ENCODE measurements at regions not wholly inside any gene's neighbourhood (a gene's known extent, or its start where the extent isn't known, plus 50 kb on each side); places are given as distances from the start of the nearest gene placed in this dataset.

DNA sequence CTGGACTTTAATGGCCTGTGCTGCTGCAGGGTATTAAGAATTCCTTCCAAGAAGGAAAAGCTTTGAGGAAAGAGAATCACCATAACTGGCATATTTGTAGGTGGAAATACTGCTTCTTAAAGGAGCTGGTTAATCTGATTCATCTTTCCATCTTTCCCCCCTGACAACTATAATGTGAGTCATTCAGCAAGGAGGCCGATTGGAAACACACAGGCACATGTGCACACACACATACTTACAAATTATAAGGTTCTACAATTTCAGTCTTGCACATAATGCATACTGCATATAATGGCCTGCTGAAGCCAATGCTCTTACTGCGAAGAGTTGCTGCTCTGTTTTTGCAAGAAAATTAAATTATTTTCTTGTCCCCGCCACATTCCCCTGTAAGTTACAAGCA lies 78.8 kb upstream of the TPP2 start:
- H3K4me1 Mint-ChIP-seq (ENCODE audit: unreplicated experiment): no peaks in the 10 kb centered on the region
- TF ChIP-seq, protein P1, sequence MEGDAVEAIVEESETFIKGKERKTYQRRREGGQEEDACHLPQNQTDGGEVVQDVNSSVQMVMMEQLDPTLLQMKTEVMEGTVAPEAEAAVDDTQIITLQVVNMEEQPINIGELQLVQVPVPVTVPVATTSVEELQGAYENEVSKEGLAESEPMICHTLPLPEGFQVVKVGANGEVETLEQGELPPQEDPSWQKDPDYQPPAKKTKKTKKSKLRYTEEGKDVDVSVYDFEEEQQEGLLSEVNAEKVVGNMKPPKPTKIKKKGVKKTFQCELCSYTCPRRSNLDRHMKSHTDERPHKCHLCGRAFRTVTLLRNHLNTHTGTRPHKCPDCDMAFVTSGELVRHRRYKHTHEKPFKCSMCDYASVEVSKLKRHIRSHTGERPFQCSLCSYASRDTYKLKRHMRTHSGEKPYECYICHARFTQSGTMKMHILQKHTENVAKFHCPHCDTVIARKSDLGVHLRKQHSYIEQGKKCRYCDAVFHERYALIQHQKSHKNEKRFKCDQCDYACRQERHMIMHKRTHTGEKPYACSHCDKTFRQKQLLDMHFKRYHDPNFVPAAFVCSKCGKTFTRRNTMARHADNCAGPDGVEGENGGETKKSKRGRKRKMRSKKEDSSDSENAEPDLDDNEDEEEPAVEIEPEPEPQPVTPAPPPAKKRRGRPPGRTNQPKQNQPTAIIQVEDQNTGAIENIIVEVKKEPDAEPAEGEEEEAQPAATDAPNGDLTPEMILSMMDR (IDR thresholded peaks at IDR 0.05): no peak
- no peak overlapping the region for H3K27ac Mint-ChIP-seq (ENCODE audit: unreplicated experiment)
- no peaks in the 10 kb centered on the region for H3K9me3 Mint-ChIP-seq (ENCODE audit: unreplicated experiment)
- H3K27me3 Mint-ChIP-seq (ENCODE audit: unreplicated experiment): peaks cover 25% of the 10 kb centered on the region
- no peak overlapping the region for H3K4me3 Mint-ChIP-seq (ENCODE audit: unreplicated experiment)
- H3K36me3 Mint-ChIP-seq (ENCODE audit: unreplicated experiment): no peaks in the 10 kb centered on the region
- DNase-seq (ENCODE audit: extremely low spot score, unreplicated experiment): no peak

DNA sequence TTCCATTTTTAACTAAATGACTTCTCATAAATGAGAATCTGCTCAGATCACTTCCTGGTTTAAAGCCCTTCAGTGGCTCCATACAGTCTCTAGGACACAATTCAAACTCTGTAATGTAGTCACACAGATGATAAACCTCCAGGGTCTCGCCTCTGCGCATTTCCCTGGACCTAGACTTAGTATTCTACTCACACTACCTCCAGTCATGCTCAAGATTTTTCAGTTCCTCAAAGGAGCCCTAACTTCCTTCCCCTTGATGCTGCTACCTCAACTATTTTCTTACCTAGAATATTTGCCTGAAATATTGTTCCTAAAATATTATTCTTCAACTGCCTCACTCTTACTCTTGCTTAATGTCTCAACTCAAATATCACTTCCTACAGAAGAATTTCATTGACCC lies 86.7 kb upstream of the TPP2 start:
- no peak overlapping the region for H3K27ac Mint-ChIP-seq (ENCODE audit: unreplicated experiment)
- no peak for DNase-seq (ENCODE audit: extremely low spot score, unreplicated experiment)
- H3K4me3 Mint-ChIP-seq (ENCODE audit: unreplicated experiment): no peak overlapping the region
- H3K9me3 Mint-ChIP-seq (ENCODE audit: unreplicated experiment): no peaks in the 10 kb centered on the region
- TF ChIP-seq, protein P1 (IDR thresholded peaks at IDR 0.05): no peak
- no peaks in the 10 kb centered on the region for H3K4me1 Mint-ChIP-seq (ENCODE audit: unreplicated experiment)
- no peaks in the 10 kb centered on the region for H3K36me3 Mint-ChIP-seq (ENCODE audit: unreplicated experiment)
- peaks cover 15% of the 10 kb centered on the region for H3K27me3 Mint-ChIP-seq (ENCODE audit: unreplicated experiment)

DNA sequence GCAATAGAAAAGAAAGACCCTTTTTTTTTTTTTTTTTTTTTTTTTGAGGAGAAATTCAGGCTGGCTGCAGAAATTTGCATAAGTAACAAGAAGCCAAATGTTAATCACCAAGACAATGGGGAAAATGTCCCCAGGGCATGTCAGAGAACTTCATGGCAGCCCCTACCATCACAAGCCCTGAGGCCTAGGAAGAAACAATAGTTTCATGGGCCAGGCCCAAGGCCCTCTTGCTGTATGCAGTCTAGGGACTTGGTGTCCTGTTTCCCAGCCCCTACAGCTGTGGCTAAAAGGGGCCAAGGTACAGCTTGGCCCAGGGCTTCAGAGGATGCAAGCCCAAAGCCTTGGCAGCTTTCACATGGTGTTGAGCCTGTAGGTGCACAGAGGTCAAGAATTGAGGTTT lies 88.4 kb upstream of the TPP2 start:
- H3K4me3 Mint-ChIP-seq (ENCODE audit: unreplicated experiment): no peak overlapping the region
- no peaks in the 10 kb centered on the region for H3K36me3 Mint-ChIP-seq (ENCODE audit: unreplicated experiment)
- H3K4me1 Mint-ChIP-seq (ENCODE audit: unreplicated experiment): no peaks in the 10 kb centered on the region
- DNase-seq (ENCODE audit: extremely low spot score, unreplicated experiment): no peak
- TF ChIP-seq, protein P1 (IDR thresholded peaks at IDR 0.05): no peak
- no peaks in the 10 kb centered on the region for H3K9me3 Mint-ChIP-seq (ENCODE audit: unreplicated experiment)
- H3K27me3 Mint-ChIP-seq (ENCODE audit: unreplicated experiment): peaks cover 13% of the 10 kb centered on the region
- H3K27ac Mint-ChIP-seq (ENCODE audit: unreplicated experiment): no peak overlapping the region

- Mint-ChIP-seq H3K9me3 (ENCODE audit: unreplicated experiment) (no peaks in the 10 kb centered on the region), H3K4me1 (ENCODE audit: unreplicated experiment) (no peaks in the 10 kb centered on the region), H3K27me3 (ENCODE audit: unreplicated experiment) (peaks cover 16% of the 10 kb centered on the region), H3K36me3 (ENCODE audit: unreplicated experiment) (no peaks in the 10 kb centered on the region), H3K4me3 (ENCODE audit: unreplicated experiment) (no peak overlapping the region), H3K27ac (ENCODE audit: unreplicated experiment) (no peak overlapping the region)
- TF ChIP-seq, protein P1 (IDR thresholded peaks at IDR 0.05): no peak
- DNase-seq (ENCODE audit: extremely low spot score, unreplicated experiment): no peak
Observed at GRCh38 chr13:102504002-102504401, 92.8 kb upstream of the TPP2 start.

DNA sequence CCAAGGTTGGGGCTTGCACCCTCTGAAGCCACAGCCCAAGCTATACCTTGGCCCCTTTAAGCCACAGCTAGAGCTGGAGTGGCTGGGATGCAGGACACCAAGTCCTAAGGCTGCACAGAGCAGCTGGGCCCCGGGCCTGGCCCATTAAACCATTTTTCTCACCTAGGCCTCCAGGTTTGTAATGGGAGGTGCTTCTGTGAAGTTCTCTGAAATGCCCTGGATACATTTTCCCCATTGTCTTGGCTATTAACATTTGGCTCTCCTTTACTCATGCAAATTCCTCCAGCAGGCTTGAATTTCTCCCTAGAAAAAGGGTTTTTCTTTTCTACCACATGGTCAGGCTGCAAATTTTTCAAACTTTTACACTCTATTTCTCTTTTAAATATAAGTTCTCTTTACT lies 93.8 kb upstream of the FGF14 start:
- TF ChIP-seq, protein P1 (IDR thresholded peaks at IDR 0.05): no peak
- H3K36me3 Mint-ChIP-seq (ENCODE audit: unreplicated experiment): no peaks in the 10 kb centered on the region
- no peaks in the 10 kb centered on the region for H3K4me1 Mint-ChIP-seq (ENCODE audit: unreplicated experiment)
- H3K4me3 Mint-ChIP-seq (ENCODE audit: unreplicated experiment): no peak overlapping the region
- peaks cover 32% of the 10 kb centered on the region for H3K27me3 Mint-ChIP-seq (ENCODE audit: unreplicated experiment)
- peaks cover 5% of the 10 kb centered on the region for H3K9me3 Mint-ChIP-seq (ENCODE audit: unreplicated experiment)
- no peak for DNase-seq (ENCODE audit: extremely low spot score, unreplicated experiment)
- no peak overlapping the region for H3K27ac Mint-ChIP-seq (ENCODE audit: unreplicated experiment)

Data from osteocyte (in vitro differentiated cells).